Spleen (tissue), 7 donors: ENCODE measurements at regions not wholly inside any gene's neighbourhood (a gene's known extent, or its start where the extent isn't known, plus 50 kb on each side); places are given as distances from the start of the nearest gene placed in this dataset.

ENCODE experiments used
- POLR2A ChIP-seq, 3 donors: fragments of 450-650 bp; IDR thresholded peaks; one replicate each; pipeline ENCODE4 v1.5.1; 2017; ENCODE audit warnings: antibody characterized with exemption in 3 of 3, mild to moderate bottlenecking in 1 of 3
- TF ChIP-seq, protein P1 (sequence below), 11 experiments: fragments of 200-600 bp in 7 of 11; fragments of 450-650 bp in 4 of 11; sonication (generic) in 4 of 11; IDR thresholded peaks in 8 of 11; conservative IDR thresholded peaks in 3 of 11; 1 replicate in 7 of 11; 2 replicates in 4 of 11; pipeline versions ENCODE4 v1.4.0 to v1.8.0; 2016 to 2021; ENCODE audit warnings: antibody characterized with exemption in 11 of 11, inconsistent platforms in 4 of 11, mild to moderate bottlenecking in 1 of 11
- donor health status: DM: no; HTN: no; CAD: no; lungs with moderate emphysema.
- donor health status: DM: no; HTN: no; CAD: no.
- donor health status: DM: no; HTN: no; CAD: no.

DNA sequence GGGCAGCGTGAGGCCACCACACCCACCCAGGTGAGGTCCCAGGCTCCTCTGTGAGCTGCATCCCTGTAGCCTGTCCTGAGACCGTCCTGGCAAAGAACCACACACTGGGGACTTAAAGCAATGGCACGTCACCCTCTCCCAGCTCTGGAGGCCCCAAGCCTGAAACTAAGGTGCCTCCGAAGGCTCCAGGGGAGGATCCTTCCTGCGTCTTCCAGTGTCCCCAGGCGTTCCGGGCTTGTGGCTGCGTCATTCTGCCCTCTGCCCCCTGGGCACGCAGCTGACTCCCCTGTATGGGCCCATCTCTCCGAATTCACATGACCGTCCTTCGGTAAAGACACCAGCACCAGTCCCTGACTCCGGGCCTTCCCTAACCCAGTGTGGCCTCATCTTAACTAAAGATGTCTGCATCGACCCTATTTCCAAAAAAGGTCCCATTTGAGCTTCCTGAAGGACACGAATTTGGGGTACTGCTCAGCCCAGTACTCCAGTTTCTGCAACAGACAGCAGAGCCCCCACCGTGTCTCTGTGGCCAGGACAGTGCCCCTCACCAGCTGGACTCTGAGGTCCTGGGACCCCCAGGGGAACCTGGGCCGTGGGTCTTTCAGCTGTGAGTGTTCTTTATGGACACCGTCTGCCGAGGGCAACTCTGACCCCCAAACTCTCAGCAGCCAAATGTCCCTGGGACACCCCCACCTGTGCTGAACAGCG lies 75.2 kb upstream of the CTDP1 start:
- TF ChIP-seq POLR2A (IDR thresholded peaks at IDR 0.05), result no peak
- TF ChIP-seq, protein P1, sequence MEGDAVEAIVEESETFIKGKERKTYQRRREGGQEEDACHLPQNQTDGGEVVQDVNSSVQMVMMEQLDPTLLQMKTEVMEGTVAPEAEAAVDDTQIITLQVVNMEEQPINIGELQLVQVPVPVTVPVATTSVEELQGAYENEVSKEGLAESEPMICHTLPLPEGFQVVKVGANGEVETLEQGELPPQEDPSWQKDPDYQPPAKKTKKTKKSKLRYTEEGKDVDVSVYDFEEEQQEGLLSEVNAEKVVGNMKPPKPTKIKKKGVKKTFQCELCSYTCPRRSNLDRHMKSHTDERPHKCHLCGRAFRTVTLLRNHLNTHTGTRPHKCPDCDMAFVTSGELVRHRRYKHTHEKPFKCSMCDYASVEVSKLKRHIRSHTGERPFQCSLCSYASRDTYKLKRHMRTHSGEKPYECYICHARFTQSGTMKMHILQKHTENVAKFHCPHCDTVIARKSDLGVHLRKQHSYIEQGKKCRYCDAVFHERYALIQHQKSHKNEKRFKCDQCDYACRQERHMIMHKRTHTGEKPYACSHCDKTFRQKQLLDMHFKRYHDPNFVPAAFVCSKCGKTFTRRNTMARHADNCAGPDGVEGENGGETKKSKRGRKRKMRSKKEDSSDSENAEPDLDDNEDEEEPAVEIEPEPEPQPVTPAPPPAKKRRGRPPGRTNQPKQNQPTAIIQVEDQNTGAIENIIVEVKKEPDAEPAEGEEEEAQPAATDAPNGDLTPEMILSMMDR (IDR thresholded peaks at IDR 0.05 in 8 of 11, conservative IDR thresholded peaks at IDR 0.05 in 3 of 11), result no peak
